ENCODE measurements at regions not wholly inside any gene's neighbourhood (a gene's known extent, or its start where the extent isn't known, plus 50 kb on each side); places are given as distances from the start of the nearest gene placed in this dataset.

- H3K4me3 ChIP-seq: no peak overlapping the region
- no peaks in the 10 kb centered on the region for H3K9me3 ChIP-seq
- H3K27me3 ChIP-seq: no peaks in the 10 kb centered on the region
- no peak for DNase-seq (ENCODE audit: low spot score)
- TF ChIP-seq CTCF (IDR thresholded peaks at IDR 0.05): no peak
- peak overlapping the region; percentile 9 to 23 for H3K27ac ChIP-seq
- no peaks in the 10 kb centered on the region for H3K36me3 ChIP-seq
- peaks cover 0 to 37% of the 10 kb centered on the region in 2 donors for H3K4me1 ChIP-seq
Measured at GRCh38 chr6:56741472-56741871, 98.8 kb upstream of the DST start.

- peak overlapping the region in 1 of 2 donors; percentile 28 for H3K27ac ChIP-seq
- H3K9me3 ChIP-seq: no peaks in the 10 kb centered on the region
- no peak for DNase-seq (ENCODE audit: low spot score)
- no peaks in the 10 kb centered on the region for H3K36me3 ChIP-seq
- TF ChIP-seq CTCF (IDR thresholded peaks at IDR 0.05): no peak
- H3K4me1 ChIP-seq: peaks cover 0 to 36% of the 10 kb centered on the region in 2 donors
- no peaks in the 10 kb centered on the region for H3K27me3 ChIP-seq
- no peak overlapping the region for H3K4me3 ChIP-seq
Measured at GRCh38 chr6:56739836-56740815, 97.4 kb upstream of the DST start.

- no peak overlapping the region for H3K27ac ChIP-seq
- H3K27me3 ChIP-seq: no peaks in the 10 kb centered on the region
- H3K4me1 ChIP-seq: peaks cover 0 to 19% of the 10 kb centered on the region in 2 donors
- H3K9me3 ChIP-seq: no peaks in the 10 kb centered on the region
- H3K4me3 ChIP-seq: no peak overlapping the region
- no peak for TF ChIP-seq CTCF (IDR thresholded peaks at IDR 0.05)
- no peak for DNase-seq (ENCODE audit: low spot score)
- no peaks in the 10 kb centered on the region for H3K36me3 ChIP-seq
Measured at GRCh38 chr6:56736804-56737203, 94.1 kb upstream of the DST start.

- Histone ChIP-seq H3K9me3 (no peaks in the 10 kb centered on the region), H3K36me3 (no peaks in the 10 kb centered on the region), H3K27me3 (no peaks in the 10 kb centered on the region), H3K27ac (no peak overlapping the region), H3K4me3 (no peak overlapping the region), H3K4me1 (peaks cover 0 to 16% of the 10 kb centered on the region in 2 donors)
- no peak for TF ChIP-seq CTCF (IDR thresholded peaks at IDR 0.05)
- no peak for DNase-seq (ENCODE audit: low spot score)
Measured at GRCh38 chr6:56734335-56734734, 91.6 kb upstream of the DST start.

- no peak overlapping the region for H3K4me3 ChIP-seq
- no peak for DNase-seq (ENCODE audit: low spot score)
- H3K27me3 ChIP-seq: no peaks in the 10 kb centered on the region
- H3K4me1 ChIP-seq: peaks cover 0 to 19% of the 10 kb centered on the region in 2 donors
- no peaks in the 10 kb centered on the region for H3K9me3 ChIP-seq
- no peak for TF ChIP-seq CTCF (IDR thresholded peaks at IDR 0.05)
- H3K36me3 ChIP-seq: no peaks in the 10 kb centered on the region
- H3K27ac ChIP-seq: no peak overlapping the region
Measured at GRCh38 chr6:56733211-56733697, 90.6 kb upstream of the DST start.

All from right atrium auricular region (tissue), 2 donors.